ENCODE measurements at regions not wholly inside any gene's neighbourhood (a gene's known extent, or its start where the extent isn't known, plus 50 kb on each side); places are given as distances from the start of the nearest gene placed in this dataset.

- DNase-seq = no peak
These were observed 52.9 kb upstream of the BCL2L14 start for GRCh38 chr12:12017798-12018197.

GRCh38 chr12:12018454-12018853 is 52.3 kb upstream of the BCL2L14 start:
- DNase-seq = no peak

GRCh38 chr12:12019881-12020280 is 50.9 kb upstream of the BCL2L14 start:
- DNase-seq = no peak

GRCh38 chr12:12020762-12021161 is 50.0 kb upstream of the BCL2L14 start:
- no peak for DNase-seq
